ENCODE measurements at regions not wholly inside any gene's neighbourhood (a gene's known extent, or its start where the extent isn't known, plus 50 kb on each side); places are given as distances from the start of the nearest gene placed in this dataset.

DNA sequence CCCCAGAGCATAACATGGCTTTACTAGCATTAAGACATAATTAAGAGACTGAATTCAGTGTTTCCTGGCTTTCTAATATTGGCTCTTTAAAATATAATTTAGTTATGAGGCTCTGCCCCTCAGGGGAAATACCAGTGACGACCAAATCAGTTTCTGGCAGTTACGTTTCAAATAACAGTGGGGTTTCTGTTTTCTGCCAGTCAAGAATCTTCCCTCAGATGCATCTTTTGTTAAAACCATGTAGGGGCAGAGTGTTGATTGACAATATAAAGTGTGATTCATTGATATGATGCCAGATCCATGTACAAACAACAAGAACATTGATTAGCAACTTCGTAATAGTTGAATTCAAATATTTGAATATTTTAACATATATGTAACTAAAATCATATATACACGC is 1169.7 kb downstream of the DIAPH3 start:
- CTCF ChIA-PET, result interaction anchor here (1.0 kb wide), 1 partner anchor 9 kb away, joined by 3 read pairs; no protein-coding TSS in a partner anchor
- no peak for DNase-seq (ENCODE audit: extremely low spot score)
- POLR2A ChIA-PET, result no interaction called here
- TF ChIP-seq, protein P1, sequence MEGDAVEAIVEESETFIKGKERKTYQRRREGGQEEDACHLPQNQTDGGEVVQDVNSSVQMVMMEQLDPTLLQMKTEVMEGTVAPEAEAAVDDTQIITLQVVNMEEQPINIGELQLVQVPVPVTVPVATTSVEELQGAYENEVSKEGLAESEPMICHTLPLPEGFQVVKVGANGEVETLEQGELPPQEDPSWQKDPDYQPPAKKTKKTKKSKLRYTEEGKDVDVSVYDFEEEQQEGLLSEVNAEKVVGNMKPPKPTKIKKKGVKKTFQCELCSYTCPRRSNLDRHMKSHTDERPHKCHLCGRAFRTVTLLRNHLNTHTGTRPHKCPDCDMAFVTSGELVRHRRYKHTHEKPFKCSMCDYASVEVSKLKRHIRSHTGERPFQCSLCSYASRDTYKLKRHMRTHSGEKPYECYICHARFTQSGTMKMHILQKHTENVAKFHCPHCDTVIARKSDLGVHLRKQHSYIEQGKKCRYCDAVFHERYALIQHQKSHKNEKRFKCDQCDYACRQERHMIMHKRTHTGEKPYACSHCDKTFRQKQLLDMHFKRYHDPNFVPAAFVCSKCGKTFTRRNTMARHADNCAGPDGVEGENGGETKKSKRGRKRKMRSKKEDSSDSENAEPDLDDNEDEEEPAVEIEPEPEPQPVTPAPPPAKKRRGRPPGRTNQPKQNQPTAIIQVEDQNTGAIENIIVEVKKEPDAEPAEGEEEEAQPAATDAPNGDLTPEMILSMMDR (IDR thresholded peaks at IDR 0.05; ENCODE audit: control extremely low read depth, extremely low read depth, low read depth, missing control alignments), result no peak

- ChIA-PET POLR2A (no interaction called here), CTCF (no interaction called here)
- TF ChIP-seq, protein P1 (IDR thresholded peaks at IDR 0.05; ENCODE audit: control extremely low read depth, extremely low read depth, low read depth, missing control alignments), result peak; percentile 10
- no peak for DNase-seq (ENCODE audit: extremely low spot score)
Observed at GRCh38 chr13:58994777-58995176, 1169.0 kb downstream of the DIAPH3 start.

- POLR2A ChIA-PET, result no interaction called here
Observed at GRCh38 chr13:58998716-58999115, 1165.0 kb downstream of the DIAPH3 start.

GRCh38 chr13:58999851-59000250 is 1163.9 kb downstream of the DIAPH3 start:
- CTCF ChIA-PET, result interaction anchor here (1.1 to 1.3 kb wide), 2 partner anchors 10 to 17 kb away, joined by 3 to 5 read pairs; no protein-coding TSS in a partner anchor
- TF ChIP-seq, protein P1 (IDR thresholded peaks at IDR 0.05; ENCODE audit: control extremely low read depth, extremely low read depth, low read depth, missing control alignments), result no peak
- POLR2A ChIA-PET, result no interaction called here
- no peak for DNase-seq (ENCODE audit: extremely low spot score)

More at GRCh38 chr13:58998716-58999115, 1165.0 kb downstream of the DIAPH3 start:
- CTCF ChIA-PET, result interaction anchor here (1.2 to 1.6 kb wide), 2 partner anchors 11 to 13 kb away, joined by 3 to 4 read pairs; no protein-coding TSS in a partner anchor
- TF ChIP-seq, protein P1 (IDR thresholded peaks at IDR 0.05; ENCODE audit: control extremely low read depth, extremely low read depth, low read depth, missing control alignments), result no peak
- DNase-seq (ENCODE audit: extremely low spot score), result no peak

DNA sequence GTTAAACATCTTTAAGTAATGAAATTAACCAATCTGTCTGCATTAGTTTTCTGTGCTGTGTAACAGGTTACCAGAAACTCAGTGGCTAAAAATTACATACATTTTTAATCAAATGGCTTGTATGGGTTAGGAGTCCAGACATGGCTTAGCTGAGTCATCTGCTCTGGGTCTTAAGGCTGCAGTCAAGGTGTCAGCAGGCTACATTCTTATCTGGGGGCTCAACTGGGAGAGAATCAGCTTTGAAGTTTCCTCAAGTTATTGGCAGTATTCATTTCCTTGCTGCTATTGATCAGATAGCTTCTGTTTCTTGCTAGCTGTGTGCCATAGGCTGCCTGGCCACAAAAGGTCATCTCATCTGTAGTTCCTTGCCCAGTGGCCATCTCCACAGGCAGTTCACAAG is 1163.0 kb downstream of the DIAPH3 start:
- ChIA-PET POLR2A (no interaction called here), CTCF (interaction anchor here (1.1 to 1.3 kb wide), 2 partner anchors 9 to 18 kb away, joined by 3 to 5 read pairs; no protein-coding TSS in a partner anchor)
- no peak for DNase-seq (ENCODE audit: extremely low spot score)
- TF ChIP-seq, protein P1 (IDR thresholded peaks at IDR 0.05; ENCODE audit: control extremely low read depth, extremely low read depth, low read depth, missing control alignments), result no peak

DNA sequence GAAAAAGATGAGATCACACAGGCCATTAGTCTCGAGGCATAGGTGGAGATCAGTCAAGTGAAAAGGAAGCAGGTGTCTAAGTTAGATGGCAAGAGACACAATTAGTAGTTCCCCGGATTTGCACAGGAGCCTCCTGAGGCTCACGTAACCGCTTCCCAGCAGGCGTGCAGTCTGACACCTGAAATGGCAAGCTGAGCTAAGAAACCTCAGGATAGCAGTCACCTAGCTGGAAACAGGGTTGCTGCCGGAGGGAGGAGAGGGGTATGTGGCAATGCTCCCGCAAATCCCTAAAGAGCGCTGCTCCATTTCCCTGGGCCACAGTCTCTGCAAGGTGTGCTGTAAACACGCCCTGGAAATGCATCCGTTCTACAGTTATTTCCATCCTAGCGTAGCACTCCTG is 1151.0 kb downstream of the DIAPH3 start:
- POLR2A ChIA-PET, result no interaction called here
- TF ChIP-seq, protein P1 (IDR thresholded peaks at IDR 0.05; ENCODE audit: control extremely low read depth, extremely low read depth, low read depth, missing control alignments), result no peak
- DNase-seq (ENCODE audit: extremely low spot score), result no peak
- CTCF ChIA-PET, result no interaction called here
